ENCODE measurements at regions not wholly inside any gene's neighbourhood (a gene's known extent, or its start where the extent isn't known, plus 50 kb on each side); places are given as distances from the start of the nearest gene placed in this dataset.
A peak's percentile ranks its signal among the peaks of the same experiment; 100 is the strongest.

DNA sequence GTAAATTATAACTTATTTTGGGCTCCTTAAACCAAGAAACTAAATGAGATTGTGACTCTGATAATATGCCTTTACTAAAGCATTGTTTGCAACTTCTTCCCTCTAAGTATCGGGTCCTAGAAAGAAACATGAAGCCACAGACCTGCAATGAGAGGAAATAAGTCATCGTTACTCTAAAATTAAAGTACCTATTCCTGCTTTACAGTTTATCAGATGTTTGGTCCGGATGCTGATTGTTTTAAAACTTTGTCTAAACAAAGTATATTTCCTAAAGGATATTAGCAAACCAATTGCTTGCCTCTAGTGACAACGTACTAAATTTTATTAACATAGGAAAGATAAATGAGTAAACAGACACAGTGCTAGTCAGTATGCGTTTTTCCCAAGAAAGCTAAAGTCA, 216.8 kb downstream of the GJA1 start:
- intact Hi-C loops (cut with micrococcal nuclease) = no loop called here
- H3K4me2 ChIP-seq (ENCODE audit: low read length) = no peak overlapping the region
- CTCF ChIA-PET = no interaction called here

GRCh38 chr6:121652726-121653623, 217.5 kb downstream of the GJA1 start:
- CTCF ChIA-PET = no interaction called here
- no peaks in the 10 kb centered on the region for H3K9me2 ChIP-seq (replicated peaks; ENCODE audit: low read length)
- no peak overlapping the region for H3K27ac ChIP-seq (ENCODE audit: low read length)
- no peaks in the 10 kb centered on the region for H3F3A ChIP-seq (ENCODE audit: low read length, unreplicated experiment)
- H3K9me3 ChIP-seq (ENCODE audit: low read length) = no peaks in the 10 kb centered on the region
- intact Hi-C loops (cut with micrococcal nuclease) = no loop called here
- DNase-seq = peak; percentile 69
- H3K36me3 ChIP-seq (ENCODE audit: low read depth, low read length) = no peaks in the 10 kb centered on the region
- no peak overlapping the region for H2AFZ ChIP-seq (ENCODE audit: low read length)
- no peaks in the 10 kb centered on the region for H3K27me3 ChIP-seq (ENCODE audit: low read length)
- no peak overlapping the region for H3K9ac ChIP-seq (ENCODE audit: low read length)
- POLR2A ChIA-PET (ENCODE audit: unreplicated experiment) = no interaction called here
- BruUV-seq (replicated peaks) = no TSS peak
- H3K4me1 ChIP-seq (ENCODE audit: insufficient read depth, low read length) = peaks cover 22% of the 10 kb centered on the region
- no peaks in the 10 kb centered on the region for H3K79me2 ChIP-seq (ENCODE audit: low read length)
- no peak for ATAC-seq
- H3K4me3 ChIP-seq (ENCODE audit: low read length) = no peak overlapping the region
- TF ChIP-seq CTCF (conservative IDR thresholded peaks at IDR 0.05; ENCODE audit: low read depth, low read length) (no peak), EZH2phosphoT487 (IDR thresholded peaks at IDR 0.05; ENCODE audit: borderline replicate concordance, low read length) (no peak), EZH2 (IDR thresholded peaks at IDR 0.05; ENCODE audit: low read length, unreplicated experiment) (no peak)
- H3K4me2 ChIP-seq (ENCODE audit: low read length) = 0 out of 2 replicates have a peak overlapping the region, but pooled peaks have one; percentile 4
- H4K20me1 ChIP-seq (ENCODE audit: low read length) = no peaks in the 10 kb centered on the region

More for the DNA sequence above, 216.8 kb downstream of the GJA1 start:
- no peaks in the 10 kb centered on the region for H3K79me2 ChIP-seq (ENCODE audit: low read length)
- DNase-seq = no peak
- no peak overlapping the region for H3K27ac ChIP-seq (ENCODE audit: low read length)
- no peak for TF ChIP-seq EZH2phosphoT487 (IDR thresholded peaks at IDR 0.05; ENCODE audit: borderline replicate concordance, low read length)
- TF ChIP-seq CTCF (conservative IDR thresholded peaks at IDR 0.05; ENCODE audit: low read depth, low read length) = no peak
- no peak for TF ChIP-seq EZH2 (IDR thresholded peaks at IDR 0.05; ENCODE audit: low read length, unreplicated experiment)
- no TSS peak for BruUV-seq (replicated peaks)
- no peak overlapping the region for H3K9ac ChIP-seq (ENCODE audit: low read length)
- H3K4me3 ChIP-seq (ENCODE audit: low read length) = no peak overlapping the region
- H3K9me2 ChIP-seq (replicated peaks; ENCODE audit: low read length) = no peaks in the 10 kb centered on the region
- no peaks in the 10 kb centered on the region for H3K27me3 ChIP-seq (ENCODE audit: low read length)
- POLR2A ChIA-PET (ENCODE audit: unreplicated experiment) = no interaction called here
- H4K20me1 ChIP-seq (ENCODE audit: low read length) = no peaks in the 10 kb centered on the region
- no peaks in the 10 kb centered on the region for H3K36me3 ChIP-seq (ENCODE audit: low read depth, low read length)
- H2AFZ ChIP-seq (ENCODE audit: low read length) = peak overlapping the region; percentile 45
- no peaks in the 10 kb centered on the region for H3F3A ChIP-seq (ENCODE audit: low read length, unreplicated experiment)
- H3K4me1 ChIP-seq (ENCODE audit: insufficient read depth, low read length) = peaks cover 22% of the 10 kb centered on the region
- no peak for ATAC-seq
- no peaks in the 10 kb centered on the region for H3K9me3 ChIP-seq (ENCODE audit: low read length)

DNA sequence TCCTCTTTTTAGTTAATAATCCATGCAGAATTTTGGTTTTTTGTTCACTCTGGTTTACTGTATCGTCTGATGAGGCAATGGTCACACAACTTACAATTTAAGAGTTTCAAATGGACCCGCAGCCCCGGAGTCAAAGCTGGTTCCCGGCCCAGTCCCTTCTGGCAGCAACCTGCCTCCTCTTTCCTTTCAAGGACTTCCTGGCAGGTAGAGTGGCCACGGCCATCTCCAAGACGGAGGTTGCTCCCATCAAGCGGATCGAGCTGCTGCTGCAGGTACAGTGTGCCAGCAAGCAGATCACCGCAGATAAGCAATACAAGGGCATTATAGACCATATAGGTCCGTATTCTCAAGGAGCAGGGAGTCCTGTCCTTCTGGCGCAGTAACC, 218.2 kb downstream of the GJA1 start:
- intact Hi-C loops (cut with micrococcal nuclease) = no loop called here
- H3K4me2 ChIP-seq (ENCODE audit: low read length) = no peak overlapping the region
- no TSS peak for BruUV-seq (replicated peaks)

More for the DNA sequence above, 218.2 kb downstream of the GJA1 start:
- no peaks in the 10 kb centered on the region for H3K9me3 ChIP-seq (ENCODE audit: low read length)
- H3K4me1 ChIP-seq (ENCODE audit: insufficient read depth, low read length) = peaks cover 22% of the 10 kb centered on the region
- H3K27ac ChIP-seq (ENCODE audit: low read length) = no peak overlapping the region
- H3K9me2 ChIP-seq (replicated peaks; ENCODE audit: low read length) = no peaks in the 10 kb centered on the region
- ATAC-seq (no peak), DNase-seq (no peak)
- TF ChIP-seq EZH2 (IDR thresholded peaks at IDR 0.05; ENCODE audit: low read length, unreplicated experiment) (no peak), CTCF (conservative IDR thresholded peaks at IDR 0.05; ENCODE audit: low read depth, low read length) (no peak), EZH2phosphoT487 (IDR thresholded peaks at IDR 0.05; ENCODE audit: borderline replicate concordance, low read length) (no peak)
- no peaks in the 10 kb centered on the region for H4K20me1 ChIP-seq (ENCODE audit: low read length)
- H2AFZ ChIP-seq (ENCODE audit: low read length) = no peak overlapping the region
- no peaks in the 10 kb centered on the region for H3K79me2 ChIP-seq (ENCODE audit: low read length)
- H3F3A ChIP-seq (ENCODE audit: low read length, unreplicated experiment) = no peaks in the 10 kb centered on the region
- no peaks in the 10 kb centered on the region for H3K36me3 ChIP-seq (ENCODE audit: low read depth, low read length)
- no peak overlapping the region for H3K9ac ChIP-seq (ENCODE audit: low read length)
- H3K27me3 ChIP-seq (ENCODE audit: low read length) = no peaks in the 10 kb centered on the region
- CTCF ChIA-PET = no interaction called here
- no peak overlapping the region for H3K4me3 ChIP-seq (ENCODE audit: low read length)
- POLR2A ChIA-PET (ENCODE audit: unreplicated experiment) = no interaction called here

Measured in PC-3 (cell line).